Muscle of arm (tissue), 1 donor: ENCODE measurements at regions not wholly inside any gene's neighbourhood (a gene's known extent, or its start where the extent isn't known, plus 50 kb on each side); places are given as distances from the start of the nearest gene placed in this dataset.

ENCODE experiments used
- DNase-seq: peaks from one replicate; pipeline ENCODE4 v3.0.0-alpha.2; 2013

DNA sequence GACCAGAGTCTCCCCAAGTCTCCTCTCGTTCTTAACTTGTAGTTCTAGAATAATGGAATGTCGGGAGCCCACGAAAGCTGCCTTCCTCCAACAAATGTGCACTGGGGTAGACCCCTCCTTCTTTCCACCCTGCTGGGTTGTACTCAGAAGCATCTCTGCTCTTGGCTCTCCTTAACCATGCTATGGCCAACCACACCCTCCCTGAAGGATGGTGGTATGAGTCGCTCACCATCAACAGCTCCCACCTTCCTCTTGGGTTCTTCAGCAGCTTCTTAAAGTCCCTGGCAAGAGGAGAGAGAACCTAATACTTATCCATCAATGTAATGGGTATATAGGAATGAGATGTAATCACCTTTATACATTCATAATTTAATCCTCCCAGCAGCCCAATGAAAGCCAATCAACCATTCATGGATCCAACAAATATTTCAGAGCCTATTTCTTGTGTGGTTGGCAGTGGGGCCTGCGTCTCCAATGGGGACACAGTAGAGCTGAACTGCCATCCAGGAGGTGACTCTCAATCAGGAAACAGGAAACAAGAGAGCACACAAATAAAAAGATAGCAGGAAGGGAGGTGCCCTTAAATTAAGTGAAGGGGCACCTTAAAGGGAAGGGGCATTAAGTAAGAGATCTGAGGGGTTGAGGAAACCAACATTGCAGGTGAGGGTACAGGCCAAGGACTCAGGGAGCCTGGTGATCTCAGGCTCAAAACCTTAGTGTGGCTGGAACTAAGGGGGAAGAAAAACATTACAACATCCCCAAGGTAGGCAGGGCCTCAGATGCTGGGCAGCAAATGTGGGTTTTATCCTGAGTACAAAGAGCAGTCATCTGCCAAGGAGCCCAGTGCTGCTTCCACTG lies 64.4 kb upstream of the ETS2 start:
- no peak for DNase-seq

- no peak for DNase-seq
Observed at GRCh38 chr21:38741950-38742256, 63.8 kb upstream of the ETS2 start.

- no peak for DNase-seq
Observed at GRCh38 chr21:38742580-38743260, 63.0 kb upstream of the ETS2 start.

DNA sequence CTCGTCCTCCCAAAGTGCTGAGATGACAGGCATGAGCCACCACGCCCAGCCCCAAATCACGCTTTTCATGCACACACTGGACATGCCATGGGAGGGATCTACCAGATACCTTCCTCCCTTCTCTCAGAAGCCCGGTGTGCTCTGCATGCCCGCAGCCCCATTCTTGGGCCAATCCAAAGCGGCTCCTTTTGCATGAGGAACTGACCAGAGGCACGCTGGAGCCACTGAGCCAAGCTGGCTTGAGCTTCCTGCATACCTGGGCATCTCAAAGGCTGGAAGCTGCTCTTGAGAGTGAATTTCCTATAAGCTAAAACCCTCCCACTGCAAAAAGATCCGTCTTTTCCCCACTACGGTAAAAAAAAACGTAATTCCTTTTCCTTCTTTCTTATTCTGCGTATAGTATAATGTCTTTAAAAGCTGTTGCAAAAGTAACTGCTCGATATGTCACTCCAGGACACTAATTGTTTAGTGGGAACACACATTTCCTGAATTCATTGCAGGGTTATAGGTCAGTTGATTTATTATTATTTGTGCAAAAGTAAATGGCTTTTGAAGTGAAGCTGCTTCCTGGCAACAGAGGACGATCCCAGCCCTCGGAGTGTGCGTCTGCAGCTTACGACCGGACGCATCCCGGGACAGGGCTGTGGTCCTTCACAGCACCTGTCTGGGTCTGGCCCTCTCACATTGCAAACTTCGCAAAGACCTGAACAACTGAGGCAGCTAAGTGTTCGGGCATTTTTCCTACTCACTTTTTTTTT lies 61.8 kb upstream of the ETS2 start:
- no peak for DNase-seq

DNA sequence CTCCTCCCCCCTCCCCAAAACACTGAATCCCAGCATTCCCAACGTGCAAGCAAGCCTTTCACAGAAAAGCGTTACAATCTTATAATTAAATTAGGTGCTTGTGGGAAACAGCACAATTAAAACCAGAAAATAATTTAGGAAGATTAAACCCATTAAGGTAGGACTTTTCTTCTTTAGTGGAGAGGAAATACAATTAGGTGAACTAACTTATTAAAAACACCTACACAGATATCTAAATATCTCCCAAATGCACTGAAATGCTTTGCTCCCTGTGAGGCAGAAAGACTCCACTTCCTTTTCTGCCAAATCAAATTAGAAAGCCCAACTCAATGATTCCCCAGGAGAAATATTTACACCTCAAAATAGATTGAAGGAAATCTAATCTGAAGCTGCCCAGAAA lies 60.9 kb upstream of the ETS2 start:
- DNase-seq = no peak

- DNase-seq = no peak
Observed at GRCh38 chr21:38747810-38748209, 57.9 kb upstream of the ETS2 start.

GRCh38 chr21:38751379-38752050 lies 54.2 kb upstream of the ETS2 start:
- DNase-seq = no peak

DNA sequence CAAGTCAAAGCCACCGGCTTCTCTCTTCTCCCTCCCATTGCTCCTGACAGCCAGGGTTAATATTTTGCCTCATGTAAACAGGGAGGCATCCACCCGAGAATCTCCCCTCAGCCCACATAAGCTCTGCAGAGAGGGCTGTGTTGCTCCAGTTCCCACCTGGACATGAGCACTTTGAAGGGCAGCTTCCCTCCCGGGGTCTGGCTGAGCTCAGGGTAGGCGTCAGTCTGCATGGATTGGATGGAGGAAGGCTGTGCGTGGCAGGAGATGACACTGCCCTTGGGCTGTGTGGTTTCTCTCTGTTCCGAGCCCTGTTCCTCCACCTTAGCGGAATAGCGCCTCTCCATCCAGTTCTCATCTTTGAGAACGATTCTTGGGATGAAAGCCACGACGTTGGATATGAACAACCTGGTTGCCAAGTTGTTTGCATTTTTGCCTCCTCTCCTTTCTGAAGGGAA lies 53.7 kb upstream of the ETS2 start:
- DNase-seq = no peak

DNA sequence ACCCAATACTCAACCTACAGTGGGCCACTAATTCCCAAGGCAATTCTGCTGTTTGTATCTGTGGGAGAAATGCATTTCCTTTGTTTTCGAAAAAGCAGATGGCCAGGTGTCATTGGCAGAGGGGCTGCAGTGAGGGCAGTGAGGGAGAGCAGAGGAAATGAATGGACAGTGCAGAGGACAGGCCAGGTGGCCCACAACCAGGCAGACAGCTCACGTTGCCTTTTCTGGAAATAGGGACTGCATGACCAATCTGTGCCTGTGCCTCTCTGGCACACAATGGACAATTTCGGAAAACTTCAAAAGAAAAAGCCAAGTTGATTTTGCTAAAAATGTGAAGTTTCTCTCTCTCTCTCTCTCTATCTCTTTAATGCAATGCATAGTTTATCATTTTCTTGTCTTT lies 52.6 kb upstream of the ETS2 start:
- DNase-seq = no peak

GRCh38 chr21:38753557-38753971 lies 52.2 kb upstream of the ETS2 start:
- no peak for DNase-seq
